Type B pancreatic cell (in vitro differentiated cells): ENCODE measurements at regions not wholly inside any gene's neighbourhood (a gene's known extent, or its start where the extent isn't known, plus 50 kb on each side); places are given as distances from the start of the nearest gene placed in this dataset.
"Not testable (repeated sequence)": the region's sequence is repeated elsewhere in the genome, so short reads cannot be mapped to it uniquely, and the experiment has no call there.

ENCODE experiments used
- DNase-seq: peaks from one replicate; pipeline ENCODE4 v3.0.0; 2021; ENCODE audit warnings: mixed read lengths; ENCODE audit not compliant: unreplicated experiment; ENCODE audit errors: extremely low spot score
- H3K27ac Mint-ChIP-seq: 2 replicates; pipeline ENCODE4 v1.8.0; 2021; ENCODE audit warnings: mild to moderate bottlenecking, mixed read lengths
- H3K27me3 Mint-ChIP-seq: 2 replicates; pipeline ENCODE4 v1.8.0; 2021; ENCODE audit warnings: mixed read lengths
- H3K36me3 Mint-ChIP-seq: 2 replicates; pipeline ENCODE4 v1.8.0; 2021; ENCODE audit warnings: mixed read lengths
- H3K4me1 Mint-ChIP-seq: one replicate; pipeline ENCODE4 v1.8.0; 2021; ENCODE audit warnings: mixed read lengths; ENCODE audit not compliant: unreplicated experiment
- H3K4me3 Mint-ChIP-seq: 2 replicates; pipeline ENCODE4 v1.8.0; 2021; ENCODE audit warnings: mild to moderate bottlenecking, mixed read lengths
- H3K9me3 Mint-ChIP-seq: 2 replicates; pipeline ENCODE4 v1.8.0; 2021; ENCODE audit warnings: mixed read lengths
- TF ChIP-seq, protein P1 (sequence below): fragments of 200-600 bp; sonication (generic); conservative IDR thresholded peaks from 2 replicates; pipeline ENCODE4 v1.5.0; 2021; ENCODE audit warnings: antibody characterized with exemption, mild to moderate bottlenecking

DNA sequence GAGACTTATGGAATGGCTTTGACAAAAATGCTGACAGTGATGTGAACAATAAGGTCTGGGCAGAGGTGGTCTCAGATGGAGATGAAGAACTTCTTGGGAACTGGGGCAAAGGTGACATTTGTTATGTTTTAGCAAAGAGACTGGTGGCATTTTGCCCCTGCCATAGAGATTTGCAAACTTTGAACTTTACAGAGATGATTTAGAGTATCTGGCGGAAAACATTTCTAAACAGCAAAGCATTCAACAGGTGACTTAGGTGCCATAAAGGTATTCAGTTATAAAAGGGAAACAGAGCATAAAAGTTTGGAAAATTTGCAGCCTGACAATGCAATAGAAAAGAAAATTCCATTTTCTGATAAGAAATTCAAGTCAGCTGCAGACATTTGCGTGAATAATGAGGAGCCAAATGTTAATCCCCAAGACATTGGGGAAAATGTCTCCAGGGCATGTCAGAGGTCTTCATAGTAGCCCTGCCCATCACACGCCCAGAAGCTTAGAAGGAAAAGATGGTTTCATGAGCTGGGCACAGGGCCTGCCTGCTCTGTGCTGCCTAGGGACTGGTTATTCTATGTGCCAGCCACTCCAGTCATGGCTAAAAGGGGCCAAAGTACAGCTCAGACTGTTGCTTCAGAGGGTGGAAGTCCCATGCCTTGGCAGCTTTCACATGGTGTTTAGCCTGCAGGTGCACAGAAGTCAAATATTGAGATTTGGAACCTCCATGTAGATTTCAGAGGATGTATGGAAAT is 782.2 kb downstream of the TRAM1L1 start:
- Mint-ChIP-seq H3K27ac (no peak overlapping the region), H3K4me3 (no peak overlapping the region), H3K4me1 (no peaks in the 10 kb centered on the region), H3K9me3 (no peaks in the 10 kb centered on the region), H3K36me3 (no peaks in the 10 kb centered on the region), H3K27me3 (no peaks in the 10 kb centered on the region)
- no peak for DNase-seq
- TF ChIP-seq, protein P1, sequence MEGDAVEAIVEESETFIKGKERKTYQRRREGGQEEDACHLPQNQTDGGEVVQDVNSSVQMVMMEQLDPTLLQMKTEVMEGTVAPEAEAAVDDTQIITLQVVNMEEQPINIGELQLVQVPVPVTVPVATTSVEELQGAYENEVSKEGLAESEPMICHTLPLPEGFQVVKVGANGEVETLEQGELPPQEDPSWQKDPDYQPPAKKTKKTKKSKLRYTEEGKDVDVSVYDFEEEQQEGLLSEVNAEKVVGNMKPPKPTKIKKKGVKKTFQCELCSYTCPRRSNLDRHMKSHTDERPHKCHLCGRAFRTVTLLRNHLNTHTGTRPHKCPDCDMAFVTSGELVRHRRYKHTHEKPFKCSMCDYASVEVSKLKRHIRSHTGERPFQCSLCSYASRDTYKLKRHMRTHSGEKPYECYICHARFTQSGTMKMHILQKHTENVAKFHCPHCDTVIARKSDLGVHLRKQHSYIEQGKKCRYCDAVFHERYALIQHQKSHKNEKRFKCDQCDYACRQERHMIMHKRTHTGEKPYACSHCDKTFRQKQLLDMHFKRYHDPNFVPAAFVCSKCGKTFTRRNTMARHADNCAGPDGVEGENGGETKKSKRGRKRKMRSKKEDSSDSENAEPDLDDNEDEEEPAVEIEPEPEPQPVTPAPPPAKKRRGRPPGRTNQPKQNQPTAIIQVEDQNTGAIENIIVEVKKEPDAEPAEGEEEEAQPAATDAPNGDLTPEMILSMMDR = no peak

DNA sequence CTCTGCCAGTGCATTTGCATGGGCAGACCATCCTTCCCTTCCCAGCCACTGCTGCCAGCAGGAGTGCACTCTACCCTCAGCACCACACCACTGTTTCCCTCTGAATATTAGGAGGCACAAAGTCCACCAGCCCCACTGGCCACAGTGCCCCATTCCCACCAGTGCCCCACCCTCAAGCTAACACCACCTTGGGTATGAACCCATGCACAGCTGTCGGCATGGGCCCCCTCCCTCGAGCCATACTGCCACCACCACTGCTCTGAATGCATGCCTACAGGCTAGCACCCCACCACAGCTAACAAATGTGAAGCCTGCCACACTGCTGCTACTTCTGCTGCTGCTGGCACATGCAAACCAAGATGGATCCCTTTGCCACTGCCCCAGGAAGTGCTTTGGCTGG is 810.4 kb downstream of the TRAM1L1 start:
- Mint-ChIP-seq H3K4me1 (no peaks in the 10 kb centered on the region), H3K4me3 (no peak overlapping the region), H3K27me3 (no peaks in the 10 kb centered on the region), H3K36me3 (no peaks in the 10 kb centered on the region), H3K27ac (no peak overlapping the region), H3K9me3 (peaks cover 4% of the 10 kb centered on the region)
- DNase-seq = no peak
- TF ChIP-seq, protein P1 = no peak

DNA sequence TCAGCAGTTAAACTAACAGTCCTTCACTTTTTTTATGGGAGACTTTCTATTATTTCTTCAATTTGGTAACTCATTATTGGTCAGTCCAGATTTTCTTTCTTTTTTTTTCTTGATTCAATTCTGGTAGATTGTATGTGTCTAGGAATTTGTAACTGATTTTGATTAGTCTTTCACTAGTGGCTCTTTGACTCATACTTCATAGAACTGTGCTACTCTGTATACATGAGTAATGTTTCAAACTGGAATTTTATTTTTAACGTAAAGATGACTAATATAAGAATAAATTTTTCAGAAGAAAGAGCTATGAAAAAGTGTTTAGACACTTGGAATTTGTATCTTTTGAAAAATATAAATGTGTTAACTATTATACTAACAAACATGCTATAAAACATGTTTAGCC is 813.0 kb downstream of the TRAM1L1 start:
- no peak overlapping the region for H3K27ac Mint-ChIP-seq
- H3K36me3 Mint-ChIP-seq = no peaks in the 10 kb centered on the region
- H3K4me1 Mint-ChIP-seq = no peaks in the 10 kb centered on the region
- no peaks in the 10 kb centered on the region for H3K27me3 Mint-ChIP-seq
- H3K4me3 Mint-ChIP-seq = no peak overlapping the region
- H3K9me3 Mint-ChIP-seq = no peaks in the 10 kb centered on the region
- no peak for DNase-seq
- TF ChIP-seq, protein P1 = no peak

DNA sequence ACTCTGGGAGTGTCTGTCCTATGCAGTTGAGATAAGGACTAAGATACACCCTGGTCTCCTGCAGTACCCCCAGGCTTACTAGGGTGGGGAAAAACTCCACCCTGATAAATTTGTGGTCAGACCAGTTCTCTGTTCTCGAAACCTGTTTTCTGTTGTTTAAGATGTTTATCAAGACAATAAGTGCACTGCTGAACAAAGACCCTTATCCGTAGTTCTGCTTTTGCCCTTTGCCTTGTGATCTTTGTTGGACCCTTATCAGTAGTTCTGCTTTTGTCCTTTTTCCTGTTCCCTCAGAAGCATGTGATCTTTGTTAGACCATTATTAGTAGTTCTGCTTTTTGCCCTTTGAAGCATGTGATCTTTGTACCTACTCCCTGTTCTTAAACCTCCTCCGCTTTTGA is 824.4 kb downstream of the TRAM1L1 start:
- H3K36me3 Mint-ChIP-seq, H3K4me1 Mint-ChIP-seq, H3K27me3 Mint-ChIP-seq, H3K4me3 Mint-ChIP-seq, H3K9me3 Mint-ChIP-seq, H3K27ac Mint-ChIP-seq, DNase-seq: not testable (repeated sequence)

DNA sequence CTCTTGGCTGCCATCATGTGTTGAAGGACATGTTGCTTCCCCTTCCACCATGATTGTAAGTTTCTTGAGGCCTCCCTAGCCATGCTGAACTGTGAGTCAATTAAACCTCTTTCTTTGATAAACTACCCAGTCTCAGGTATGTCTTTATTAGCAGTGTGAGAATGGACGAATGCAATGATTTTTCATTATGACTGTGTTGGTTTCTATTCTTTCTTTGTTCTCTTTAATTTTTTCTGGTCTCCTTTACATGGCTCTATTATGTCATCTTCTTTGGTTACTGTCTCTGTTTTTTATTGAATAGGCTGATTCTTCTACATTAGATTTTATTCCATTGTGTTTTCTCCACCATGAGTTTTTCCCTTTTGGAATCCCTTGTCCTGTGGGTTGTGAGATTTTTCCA is 840.6 kb downstream of the TRAM1L1 start:
- DNase-seq = no peak
- H3K4me3 Mint-ChIP-seq = no peak overlapping the region
- no peaks in the 10 kb centered on the region for H3K27me3 Mint-ChIP-seq
- H3K4me1 Mint-ChIP-seq = no peaks in the 10 kb centered on the region
- H3K9me3 Mint-ChIP-seq = no peaks in the 10 kb centered on the region
- TF ChIP-seq, protein P1 = no peak
- H3K27ac Mint-ChIP-seq = no peak overlapping the region
- no peaks in the 10 kb centered on the region for H3K36me3 Mint-ChIP-seq

DNA sequence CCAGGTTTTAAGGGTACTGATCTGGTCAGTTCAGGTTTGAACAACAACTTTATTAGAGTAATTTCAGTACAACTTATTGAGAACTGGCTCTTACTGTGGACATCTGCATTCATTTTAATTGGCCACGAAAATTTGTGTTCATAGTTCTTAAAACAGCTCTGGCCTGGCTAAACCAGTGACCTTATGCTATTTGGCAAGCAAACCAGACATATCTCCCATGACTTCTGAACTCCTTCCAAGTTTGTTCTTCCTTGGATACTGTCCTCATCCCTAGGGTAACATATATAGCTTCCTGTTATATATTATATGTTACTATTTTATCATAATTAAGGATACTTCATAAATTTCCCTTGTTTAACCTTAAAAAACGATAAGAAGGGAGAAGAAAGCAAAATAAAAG is 841.9 kb downstream of the TRAM1L1 start:
- TF ChIP-seq, protein P1 = no peak
- no peaks in the 10 kb centered on the region for H3K4me1 Mint-ChIP-seq
- no peaks in the 10 kb centered on the region for H3K9me3 Mint-ChIP-seq
- H3K27ac Mint-ChIP-seq = no peak overlapping the region
- no peaks in the 10 kb centered on the region for H3K36me3 Mint-ChIP-seq
- H3K27me3 Mint-ChIP-seq = no peaks in the 10 kb centered on the region
- DNase-seq = no peak
- H3K4me3 Mint-ChIP-seq = no peak overlapping the region
